GM12891 (cell line): ENCODE measurements at regions not wholly inside any gene's neighbourhood (a gene's known extent, or its start where the extent isn't known, plus 50 kb on each side); places are given as distances from the start of the nearest gene placed in this dataset.

Source experiments
- POLR2A ChIP-seq: IDR thresholded peaks from 2 replicates; pipeline ENCODE4 v1.6.1; 2011; ENCODE audit warnings: low read depth, low read length, control low read depth
- POLR2AphosphoS5 ChIP-seq: IDR thresholded peaks from 2 replicates; pipeline ENCODE4 v1.6.1; 2011; ENCODE audit warnings: low read depth, low read length, control low read depth
- POU2F2 ChIP-seq: IDR thresholded peaks from 2 replicates; pipeline ENCODE4 v1.6.1; 2011; ENCODE audit warnings: low read depth, mild to moderate bottlenecking, control low read depth, low read length, moderate library complexity
- SPI1 ChIP-seq: IDR thresholded peaks from 2 replicates; pipeline ENCODE4 v1.6.1; 2011; ENCODE audit warnings: low read depth, low read length, control low read depth
- TAF1 ChIP-seq: IDR thresholded peaks from 2 replicates; pipeline ENCODE4 v1.6.1; 2011; ENCODE audit warnings: low read depth, low read length, control low read depth

DNA sequence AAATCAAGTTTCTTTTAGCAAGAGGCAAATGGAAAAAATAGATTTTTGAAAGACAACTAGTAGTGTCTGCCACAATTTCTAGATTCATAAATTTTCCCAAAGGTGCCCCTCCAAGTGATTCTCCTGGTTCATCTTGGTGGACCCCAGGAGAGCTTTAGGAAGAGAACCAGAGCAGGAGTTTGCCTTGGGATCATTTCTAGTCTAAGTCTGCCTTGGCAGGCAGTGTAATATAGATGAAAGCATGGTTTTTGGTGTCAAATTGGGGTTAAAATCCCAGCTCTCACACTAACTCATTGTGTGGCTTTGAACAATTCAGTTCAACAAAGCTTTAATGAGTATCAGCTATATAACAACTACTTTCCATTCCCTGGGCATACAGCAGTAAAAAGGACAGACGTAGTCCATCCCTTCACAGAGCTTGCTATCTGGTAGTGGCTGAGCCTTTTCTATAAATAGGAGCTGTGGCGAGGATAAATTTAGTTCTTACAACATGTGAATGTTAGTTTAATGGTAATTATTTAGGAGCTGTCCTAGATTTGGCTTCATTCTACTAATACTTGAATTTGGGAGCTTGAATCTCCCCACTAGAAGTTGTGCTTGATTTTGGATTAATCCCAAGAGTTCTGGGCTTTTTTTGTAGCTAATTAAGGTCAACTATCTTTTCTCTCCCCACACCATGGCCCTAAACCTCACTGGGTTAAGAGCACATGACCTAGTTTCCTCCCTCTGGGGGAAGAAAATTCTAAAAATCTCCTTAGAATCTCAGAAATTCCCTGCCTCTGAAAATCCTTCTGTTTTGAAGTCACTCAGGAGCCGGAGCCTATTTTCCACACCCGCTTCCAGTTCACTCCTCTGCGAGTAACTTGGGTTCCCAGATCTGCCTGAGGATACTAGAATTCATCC is 197.8 kb downstream of the PCSK1 start:
- TF ChIP-seq POU2F2 (no peak), POLR2A (no peak), POLR2AphosphoS5 (no peak), TAF1 (no peak), SPI1 (no peak)
